Fibroblast of peridontal ligament (primary cell): ENCODE measurements at regions not wholly inside any gene's neighbourhood (a gene's known extent, or its start where the extent isn't known, plus 50 kb on each side); places are given as distances from the start of the nearest gene placed in this dataset.
"Not testable (repeated sequence)": the region's sequence is repeated elsewhere in the genome, so short reads cannot be mapped to it uniquely, and the experiment has no call there.

Source experiments
- DNase-seq: peaks from one replicate; pipeline ENCODE4 v3.0.0-alpha.2; 2010; ENCODE audit errors: extremely low read depth

DNA sequence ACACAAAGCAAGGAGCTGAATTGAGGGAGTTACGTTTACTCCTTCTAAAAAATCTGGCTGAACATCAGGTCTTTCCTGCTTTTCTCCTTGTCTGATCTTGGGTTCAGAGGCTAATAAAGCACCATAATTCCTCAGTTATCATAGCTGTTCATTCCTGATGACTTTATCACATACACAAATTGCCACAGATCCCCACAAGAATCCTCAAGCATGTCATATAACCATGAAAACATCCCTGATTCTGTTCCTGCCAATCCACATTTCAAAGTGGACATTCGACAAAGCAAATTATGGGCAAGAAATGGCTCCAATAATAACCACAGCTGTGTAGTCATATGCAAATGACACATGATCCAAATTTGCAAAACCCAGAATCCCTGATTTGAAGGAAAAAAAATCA is 321.3 kb downstream of the MEX3B start:
- DNase-seq = no peak

DNA sequence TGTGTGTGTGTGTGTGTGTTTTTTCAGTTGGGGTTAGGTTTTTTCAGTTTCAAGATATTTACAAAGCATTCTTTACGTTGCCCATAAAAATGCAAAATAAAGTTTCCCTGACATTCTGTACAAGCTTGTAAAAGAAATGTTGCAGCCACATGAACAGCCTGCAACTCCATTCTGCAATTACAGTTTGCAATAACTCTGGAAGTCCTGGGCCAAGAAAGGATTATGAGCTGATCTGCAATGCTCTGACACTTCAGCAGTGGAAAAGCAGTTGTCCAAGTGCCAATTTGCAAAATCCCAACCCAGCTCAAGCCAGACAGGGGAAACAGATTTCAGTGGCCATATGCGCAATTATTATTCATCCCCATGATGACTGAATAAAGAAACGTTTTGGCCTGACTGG is 322.1 kb downstream of the MEX3B start:
- no peak for DNase-seq

DNA sequence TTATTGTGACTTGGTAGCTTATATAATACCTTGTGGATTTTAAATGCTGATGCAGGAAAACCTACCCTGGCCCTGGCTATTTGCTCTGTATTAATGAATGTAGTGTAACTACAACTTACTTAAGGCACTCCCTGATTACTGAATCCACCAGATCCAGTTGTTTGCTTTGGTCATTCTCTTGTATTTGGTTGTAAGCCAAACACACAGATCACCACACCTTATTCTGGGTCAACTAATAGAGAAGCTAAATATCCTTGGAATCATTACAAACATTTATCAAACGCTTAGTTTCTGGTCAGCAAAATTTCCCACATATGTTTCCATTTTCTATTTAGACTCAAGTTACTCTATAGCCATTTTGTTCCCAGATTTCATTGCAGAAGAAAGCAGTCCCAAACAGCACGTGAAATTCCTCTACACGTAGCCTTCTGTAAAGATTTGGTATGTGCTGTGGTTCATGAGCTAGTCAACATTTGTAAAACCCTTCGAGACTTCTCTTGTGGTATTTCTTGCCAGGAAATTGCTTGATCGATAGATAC is 322.6 kb downstream of the MEX3B start:
- DNase-seq = no peak

DNA sequence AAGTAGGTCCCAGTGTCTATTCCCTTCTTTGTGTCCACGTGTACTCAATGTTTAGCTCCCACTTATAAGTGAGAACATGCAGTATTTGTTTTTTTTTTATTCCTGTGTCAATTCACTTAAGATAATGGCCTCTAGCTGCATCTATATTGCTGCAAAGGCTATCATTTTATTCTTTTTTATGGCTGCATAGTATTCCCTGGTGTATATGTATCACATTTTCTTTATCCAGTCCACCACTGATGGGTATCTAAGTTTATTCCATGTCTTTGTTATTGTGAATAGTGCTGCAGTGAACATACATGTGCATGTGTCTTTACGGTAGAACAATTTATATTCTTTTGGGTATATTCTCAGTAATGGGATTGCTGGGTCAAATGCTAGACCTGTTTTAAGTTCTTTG is 329.4 kb downstream of the MEX3B start:
- not testable (repeated sequence) for DNase-seq

DNA sequence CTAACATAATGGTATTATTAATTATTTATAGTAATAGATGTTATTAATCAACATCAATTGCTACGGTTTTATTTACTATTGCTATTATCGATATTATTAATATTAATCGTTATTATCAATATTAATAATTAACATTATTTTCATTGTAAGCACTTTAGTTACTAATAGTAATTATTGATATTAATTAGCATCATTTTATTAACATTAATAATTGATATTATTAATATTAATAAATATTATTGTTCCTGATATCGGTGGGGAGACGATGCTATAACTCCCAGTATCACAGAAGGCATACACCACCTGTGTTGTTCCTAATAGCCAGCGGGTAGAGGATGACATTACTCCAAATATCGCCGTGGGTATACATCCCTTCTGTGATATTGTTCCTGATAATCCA is 335.5 kb downstream of the MEX3B start:
- no peak for DNase-seq

DNA sequence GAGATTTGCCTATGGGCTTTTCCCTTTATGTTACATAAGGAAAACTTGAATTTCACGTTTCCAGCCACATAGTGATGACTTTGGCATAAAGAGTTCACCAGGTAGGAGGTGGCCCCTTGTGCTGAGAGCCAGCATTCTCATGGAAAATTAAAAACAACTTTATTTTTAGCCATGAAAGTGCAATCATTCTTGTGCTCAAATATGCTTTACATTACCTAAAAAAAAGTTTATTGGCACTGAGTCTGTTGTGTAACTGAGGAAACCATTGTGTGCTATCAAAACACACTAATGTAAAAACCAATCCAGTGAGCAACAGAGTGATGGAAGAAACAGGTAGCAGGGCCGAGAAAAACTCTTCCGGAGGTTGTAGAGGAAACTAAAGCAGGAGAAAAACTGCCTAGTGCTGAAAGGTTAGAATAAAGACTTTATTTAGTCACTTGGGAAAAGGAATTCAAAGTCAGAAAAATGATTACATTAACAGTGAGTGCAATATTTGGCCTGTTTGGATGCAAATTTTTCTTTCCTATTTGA is 332.9 kb upstream of the TMC3 start:
- not testable (repeated sequence) for DNase-seq

DNA sequence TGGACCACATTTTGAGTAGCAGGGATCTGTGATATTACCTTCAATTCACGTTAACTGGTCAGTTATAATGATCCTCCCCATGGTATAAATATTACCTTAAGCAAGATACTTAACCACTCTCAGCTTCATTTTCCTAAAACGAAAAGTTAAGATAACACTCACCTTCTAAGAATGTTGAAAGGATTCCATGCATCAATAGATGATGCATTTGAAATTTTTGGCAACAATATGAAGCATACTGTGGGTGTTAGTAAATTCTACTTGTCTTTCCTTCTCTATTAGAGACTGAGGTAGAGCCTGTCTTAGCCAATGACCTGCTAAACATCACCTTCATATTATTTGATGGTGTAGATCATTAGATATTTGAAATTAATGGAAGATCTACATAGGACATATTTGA is 331.7 kb upstream of the TMC3 start:
- DNase-seq = not testable (repeated sequence)

DNA sequence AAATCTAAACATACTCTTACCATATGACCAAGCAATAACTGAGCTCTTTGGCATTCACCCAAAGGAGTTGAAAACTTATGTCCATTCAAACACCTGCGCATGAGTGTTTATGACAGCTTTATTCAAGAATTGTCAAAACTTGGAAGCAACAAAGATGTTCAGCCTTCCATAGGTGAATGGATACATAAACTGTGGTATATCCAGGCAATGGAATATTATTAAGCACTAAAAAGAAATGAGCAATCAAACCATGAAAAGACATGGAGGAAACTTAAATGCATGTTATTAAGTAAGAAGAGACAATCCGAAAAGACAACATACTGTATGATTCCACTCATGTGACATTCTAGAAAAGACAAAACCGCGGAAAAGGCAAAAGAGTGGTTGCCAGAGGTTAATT is 312.0 kb upstream of the TMC3 start:
- DNase-seq = no peak

DNA sequence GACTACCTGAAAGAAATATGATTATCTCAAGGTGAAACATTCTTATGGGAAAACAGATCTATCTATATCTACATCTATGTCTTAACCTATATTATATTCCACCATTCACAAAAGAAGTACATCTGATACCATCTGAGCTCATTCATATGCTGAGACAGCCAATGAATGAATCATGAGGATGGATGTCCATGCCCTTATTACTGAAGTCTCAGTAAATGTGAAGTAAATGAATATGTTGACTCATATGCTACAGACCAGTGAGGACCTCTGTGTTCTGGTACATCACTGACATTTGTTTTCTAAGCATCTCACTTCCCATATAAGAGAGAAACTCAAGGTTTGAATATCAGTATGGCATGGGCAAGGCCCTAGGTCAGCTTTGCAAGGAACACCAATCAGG is 311.2 kb upstream of the TMC3 start:
- DNase-seq = no peak

DNA sequence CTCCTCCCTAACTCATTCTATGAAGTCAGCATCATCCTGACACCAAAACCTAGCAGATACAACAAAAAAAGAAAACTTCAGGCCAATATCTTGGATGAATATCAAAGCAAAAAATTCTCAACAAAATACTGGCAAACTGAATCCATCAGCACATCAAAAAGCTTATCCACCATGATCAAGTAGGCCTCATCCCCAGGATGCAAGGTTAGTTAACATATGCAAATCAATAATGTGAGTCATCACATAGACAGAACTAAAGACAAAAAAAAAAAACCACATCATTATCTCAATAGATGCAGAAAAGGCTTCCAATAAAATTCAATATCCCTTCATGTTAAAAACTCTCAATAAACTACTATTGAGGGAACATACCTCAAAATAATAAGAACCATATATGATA is 306.8 kb upstream of the TMC3 start:
- DNase-seq = no peak

DNA sequence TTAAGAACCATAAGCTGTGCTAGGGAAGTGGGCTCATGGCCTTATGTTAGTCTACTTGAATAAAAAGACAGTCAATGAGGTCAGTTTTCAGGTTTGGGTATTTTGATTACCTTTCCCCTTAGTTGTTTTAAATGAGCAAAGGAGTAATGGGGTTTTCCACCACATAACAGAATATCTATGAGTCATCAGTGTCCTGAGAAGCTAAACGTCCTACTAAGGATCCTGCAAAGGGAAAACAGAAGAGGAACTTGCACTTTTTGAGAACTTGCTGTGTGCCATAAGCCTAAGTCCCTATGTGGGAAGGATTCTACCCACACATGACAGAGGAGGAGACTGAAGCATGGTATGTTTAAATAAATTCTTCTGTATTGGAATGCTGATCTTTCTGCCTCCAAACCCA is 292.8 kb upstream of the TMC3 start:
- no peak for DNase-seq

DNA sequence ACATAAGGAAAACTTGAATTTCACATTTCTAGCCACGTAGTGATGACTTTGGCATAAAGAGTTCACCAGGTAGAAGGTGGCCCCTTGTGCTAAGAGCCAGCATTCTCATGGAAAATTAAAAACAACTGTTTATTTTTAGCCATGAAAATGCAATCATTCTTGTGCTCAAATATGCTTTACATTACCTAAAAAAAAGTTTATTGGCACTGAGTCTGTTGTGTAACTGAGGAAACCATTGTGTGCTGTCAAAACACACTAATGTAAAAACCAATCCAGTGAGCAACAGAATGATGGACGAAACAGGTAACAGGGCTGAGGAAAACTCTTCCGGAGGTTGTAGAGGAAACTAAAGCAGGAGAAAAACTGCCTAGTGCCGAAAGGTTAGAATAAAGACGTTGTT is 287.0 kb upstream of the TMC3 start:
- no peak for DNase-seq

DNA sequence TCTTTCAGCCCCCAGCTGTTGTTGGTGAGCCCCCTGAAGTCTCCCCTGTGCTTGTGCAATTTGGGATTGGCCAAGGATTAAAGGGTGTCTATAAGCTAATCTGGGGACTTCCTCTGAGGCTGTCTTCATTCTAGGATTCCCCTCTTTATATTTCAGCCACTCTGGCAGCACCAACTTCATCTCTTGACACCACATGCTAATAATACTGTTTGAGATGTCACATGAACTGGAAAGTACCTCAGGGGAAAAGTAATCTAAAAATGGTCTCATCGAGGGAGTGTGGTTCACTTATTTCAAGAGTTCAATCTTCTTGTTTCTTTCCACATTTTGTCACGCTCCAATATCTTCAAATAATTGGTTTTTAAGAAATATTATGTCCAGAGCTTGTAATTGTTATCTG is 279.2 kb upstream of the TMC3 start:
- DNase-seq = no peak

DNA sequence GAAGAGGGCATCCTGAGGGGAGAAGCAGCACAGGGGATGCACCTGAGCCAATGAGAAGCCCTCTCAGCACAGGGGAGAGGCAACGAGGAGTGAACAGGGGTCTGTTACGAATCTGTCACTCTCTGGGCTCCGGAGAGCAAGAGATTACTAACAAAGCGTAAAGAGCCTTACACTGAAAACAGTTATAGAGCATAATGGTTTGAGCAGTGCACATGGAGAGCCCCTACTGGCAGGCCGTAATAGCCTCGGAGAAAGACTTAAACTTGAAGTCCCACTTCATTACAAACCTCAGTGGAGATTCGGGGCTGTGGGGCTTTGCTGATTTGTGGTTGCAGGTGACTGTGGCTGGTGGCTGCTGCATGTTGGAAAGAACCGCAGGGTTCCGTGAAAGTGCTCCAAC is 271.5 kb upstream of the TMC3 start:
- DNase-seq = no peak

DNA sequence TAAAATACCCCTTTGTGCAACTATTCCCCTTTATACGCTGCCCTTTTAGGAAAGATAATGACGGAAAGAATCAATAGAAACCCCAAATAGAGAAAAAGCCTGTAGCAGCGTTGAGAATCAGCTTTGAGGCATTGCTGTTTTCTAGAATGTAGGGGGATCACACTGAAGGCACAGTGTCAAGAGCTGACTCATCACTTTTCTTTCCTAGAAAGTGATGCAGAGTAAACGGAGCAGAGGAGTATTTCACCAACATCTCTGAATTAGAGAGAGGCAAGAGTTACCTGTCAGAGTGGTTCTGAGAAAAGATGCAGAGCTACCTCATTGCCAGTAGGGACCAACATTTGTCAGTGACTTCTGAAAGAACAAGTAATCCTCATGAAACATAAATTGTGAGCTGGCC is 269.8 kb upstream of the TMC3 start:
- DNase-seq = no peak

DNA sequence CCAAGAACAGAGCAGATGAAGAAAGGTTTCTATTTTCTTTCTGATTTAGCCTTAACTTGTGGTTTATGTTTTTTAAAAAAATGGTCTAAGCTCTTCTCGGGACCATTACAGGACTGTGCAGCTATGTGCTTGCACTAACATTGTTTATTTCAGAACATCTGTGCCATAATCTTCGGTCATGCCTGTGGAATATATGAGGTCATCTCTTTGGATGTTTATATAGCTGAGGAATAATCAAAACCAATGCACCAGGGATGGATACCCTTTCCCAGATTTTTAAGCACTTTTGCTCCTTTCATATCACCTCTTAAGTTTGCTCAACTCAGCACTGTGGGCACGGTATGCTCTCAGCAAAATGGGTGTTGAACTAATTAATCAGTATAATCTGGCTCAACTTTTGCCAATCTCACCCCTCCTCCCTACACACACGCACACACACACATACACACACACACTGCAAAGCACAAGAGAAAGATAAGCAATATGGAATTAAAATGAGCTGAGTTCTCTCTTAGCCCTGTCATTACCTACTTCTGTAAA is 268.5 kb upstream of the TMC3 start:
- peak; percentile 61 for DNase-seq

DNA sequence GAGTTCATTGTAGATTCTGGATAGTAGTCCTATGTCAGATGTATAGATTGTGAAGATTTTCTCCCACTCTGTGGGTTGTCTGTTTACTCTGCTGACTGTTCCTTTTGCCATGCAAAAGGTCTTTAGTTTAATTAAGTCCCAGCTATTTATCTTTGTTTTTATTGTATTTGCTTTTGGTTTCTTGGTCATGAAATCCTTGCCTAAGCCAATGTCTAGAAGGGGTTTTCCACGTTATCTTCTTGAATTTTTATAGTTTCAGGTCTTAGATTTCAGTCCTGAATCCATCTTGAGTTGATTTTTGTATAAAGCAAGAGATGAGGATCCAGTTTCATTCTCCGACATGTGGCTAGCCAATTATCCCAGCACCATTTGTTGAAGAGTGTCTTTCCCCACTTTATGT is 262.1 kb upstream of the TMC3 start:
- not testable (repeated sequence) for DNase-seq

DNA sequence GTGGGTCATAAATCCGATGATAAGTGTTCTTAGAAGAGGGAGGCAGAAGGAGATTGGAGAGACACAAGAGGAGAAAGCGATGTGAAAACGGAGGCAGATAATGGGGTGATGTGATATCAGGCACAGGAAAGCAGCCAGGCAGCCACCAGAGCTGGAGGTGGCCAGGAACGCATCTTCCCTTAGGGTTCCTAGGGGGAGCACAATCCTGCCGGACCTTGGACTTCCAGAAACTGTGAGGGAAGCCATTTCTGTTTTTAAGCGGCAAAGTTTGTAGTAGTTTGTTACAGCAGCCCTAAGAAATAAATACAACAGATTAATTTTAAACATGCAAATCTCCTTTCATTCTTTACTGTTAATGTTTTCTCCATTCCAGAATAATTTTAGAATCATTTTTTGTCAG is 259.9 kb upstream of the TMC3 start:
- DNase-seq = no peak

DNA sequence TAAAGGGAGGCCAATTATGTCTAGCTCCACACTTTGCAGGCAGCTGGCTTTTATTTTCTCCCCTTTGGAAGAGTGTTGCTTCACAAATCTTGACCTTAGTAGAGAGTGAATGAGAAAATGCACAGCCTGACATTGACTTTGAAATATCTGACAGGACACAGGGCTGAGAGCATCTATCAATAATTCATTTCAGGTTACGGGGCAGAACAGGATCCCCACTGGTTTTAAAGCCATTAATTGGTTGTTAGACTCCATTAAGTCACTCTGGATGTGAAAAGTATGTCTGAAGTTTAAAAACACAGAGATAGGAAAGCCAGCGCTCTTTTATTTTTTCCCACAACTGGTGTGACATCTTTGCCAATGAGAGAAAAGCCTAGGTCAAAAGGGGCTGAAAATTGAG is 251.9 kb upstream of the TMC3 start:
- DNase-seq = no peak

DNA sequence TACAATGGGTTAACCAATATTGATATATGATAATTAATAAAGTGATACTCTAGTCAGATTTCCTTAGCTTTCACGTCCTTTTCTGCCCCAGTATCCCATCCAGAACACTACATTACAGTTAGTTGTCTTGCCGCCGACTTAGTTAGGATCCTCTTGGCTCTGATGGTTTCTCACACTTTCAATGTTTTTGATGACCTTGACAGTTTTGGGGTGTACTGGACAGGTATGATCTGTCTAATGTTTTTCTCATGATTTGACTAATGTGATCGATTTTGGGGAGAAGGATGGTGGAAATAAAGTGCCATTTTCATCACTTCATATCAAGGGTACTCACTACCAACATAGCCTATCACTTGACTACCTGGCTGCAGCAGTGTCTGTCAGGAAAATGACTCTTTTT is 245.0 kb upstream of the TMC3 start:
- no peak for DNase-seq

DNA sequence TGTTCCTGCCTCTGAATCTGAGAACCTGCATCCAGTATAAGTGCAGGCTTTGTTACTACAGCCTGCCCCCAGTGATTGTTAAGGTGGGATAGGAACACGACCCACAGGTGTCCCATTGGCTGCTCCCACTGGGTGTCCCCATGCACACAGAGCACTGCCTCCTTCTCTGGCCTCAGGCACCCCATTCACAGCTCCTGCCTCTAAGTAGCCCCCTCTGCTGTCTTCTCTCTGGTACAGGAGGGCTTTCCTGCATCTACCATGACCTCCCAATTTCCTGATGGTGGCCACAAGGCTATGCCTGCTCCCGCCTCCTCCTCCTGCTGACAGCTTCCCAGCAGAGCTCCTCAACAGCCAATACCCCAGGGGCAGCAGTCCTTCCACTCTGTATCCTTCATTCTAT is 238.6 kb upstream of the TMC3 start:
- no peak for DNase-seq

DNA sequence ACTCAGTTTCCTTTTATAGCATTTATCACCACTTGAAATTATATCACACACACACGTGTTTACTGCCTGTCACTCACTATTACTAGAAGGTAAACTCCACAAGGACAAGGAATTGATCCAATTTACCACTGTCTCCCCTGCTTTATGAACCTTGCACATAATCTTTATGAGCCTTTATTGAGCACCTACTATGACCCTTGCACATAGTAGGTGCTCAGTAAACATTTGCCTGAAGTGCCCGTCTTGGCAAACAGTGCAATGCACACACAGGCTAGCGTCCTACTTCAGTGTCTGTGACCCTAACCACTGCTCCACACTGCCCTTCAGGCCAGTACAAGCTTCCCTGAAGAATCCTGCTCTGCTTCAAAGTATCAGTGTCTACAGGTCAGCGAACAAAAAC is 237.7 kb upstream of the TMC3 start:
- DNase-seq = no peak

DNA sequence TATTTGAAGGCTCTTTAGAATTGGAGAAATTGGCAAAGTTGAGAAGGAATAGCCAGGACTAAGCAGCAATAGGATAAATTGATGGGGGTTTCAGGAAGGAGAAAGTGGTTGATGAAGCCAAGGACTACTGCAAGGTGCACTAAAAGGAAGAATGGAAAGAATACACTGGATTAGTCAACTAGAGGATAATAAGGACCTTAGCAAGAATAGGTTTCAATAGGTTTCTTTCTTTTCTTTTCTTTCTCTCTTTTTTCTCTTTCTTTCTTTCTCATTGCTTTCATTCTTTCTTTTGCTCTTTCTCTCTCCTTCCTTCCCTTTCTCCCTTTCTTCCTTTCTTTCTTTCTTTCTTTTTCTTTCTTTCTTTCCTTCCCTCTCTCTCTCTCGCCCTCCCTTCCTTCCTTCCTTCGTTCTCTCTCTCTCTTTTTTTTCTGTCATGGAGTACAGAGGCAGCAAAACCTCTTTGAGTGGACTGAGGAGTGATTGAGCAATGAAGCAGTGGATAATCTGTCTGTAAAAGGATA is 234.4 kb upstream of the TMC3 start:
- DNase-seq = no peak

DNA sequence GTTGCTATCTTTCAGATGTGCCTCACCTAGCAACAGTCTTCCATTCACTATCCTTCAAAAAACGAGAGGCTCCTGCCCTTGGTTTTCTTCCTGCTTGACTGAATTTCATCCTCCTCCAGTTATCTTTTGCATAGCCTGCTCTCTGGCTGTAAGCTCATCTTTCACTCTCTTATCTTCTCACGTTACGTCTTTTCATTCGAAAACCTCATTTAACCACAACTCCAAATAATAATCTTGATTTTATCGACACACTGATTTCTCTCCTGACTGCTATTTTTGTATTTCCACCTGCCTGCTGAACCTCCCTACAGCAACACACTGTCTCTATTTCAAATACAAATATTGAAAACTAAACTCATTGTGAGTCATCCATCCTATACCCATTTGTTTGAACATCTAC is 230.7 kb upstream of the TMC3 start:
- no peak for DNase-seq
